HepG2 (cell line): ENCODE measurements at regions not wholly inside any gene's neighbourhood (a gene's known extent, or its start where the extent isn't known, plus 50 kb on each side); places are given as distances from the start of the nearest gene placed in this dataset.

Experiments
- ATAC-seq: fragments of 200-7000 bp; cut with Tn5 transposase; 3 replicates; pipeline ENCODE4 v1.9.1; 2020; ENCODE audit warnings: mild to moderate bottlenecking, moderate library complexity
- BruUV-seq: library from RNA; stranded (reverse); fragments of 400-500 nt; replicated peaks from 2 replicates; lab custom pipeline; 2021; lab: Mats Ljungman, UMichigan
- CTCF ChIA-PET: fragments of 300-600 bp; formaldehyde crosslinking; extraction: SDS; loops from one replicate; lab custom pipeline; 2021; ENCODE audit warnings: low total read pairs, inconsistent platforms, low intra/inter-chr PET ratio; lab: Yijun Ruan, JAX
- POLR2A ChIA-PET: fragments of 350-600 bp; sonication (Branson Sonifier 250); formaldehyde crosslinking; loops from one replicate; lab custom pipeline; 2020; ENCODE audit warnings: antibody characterized with exemption, inconsistent platforms; lab: Yijun Ruan, JAX
- DNase-seq: peaks from one replicate; pipeline ENCODE4 v3.0.0-alpha.2; 2015; ENCODE audit warnings: low spot score
- FAIRE-seq: peaks from 3 replicates; lab custom pipeline; 2011; peaks lifted over from hg19 to GRCh38; lab: Jason Lieb, UNC
- H2AFZ ChIP-seq: one replicate; pipeline ENCODE4 v1.6.1; 2011; ENCODE audit warnings: low read length, inconsistent platforms
- H3K27ac ChIP-seq: fragments of 300-600 bp; 3 replicates; pipeline ENCODE4 v1.8.0; 2011; ENCODE audit warnings: mixed run types, mild to moderate bottlenecking, mixed read lengths, low read length, inconsistent platforms; ENCODE audit not compliant: insufficient read depth; ENCODE audit errors: extremely low read length
- H3K27me3 ChIP-seq, 2 experiments: fragments of 200-600 bp in 1 of 2; 2 replicates in 1 of 2; 3 replicates in 1 of 2; pipeline versions ENCODE4 v1.6.0 to v1.8.0; 2011; ENCODE audit warnings: low read length in 2 of 2, mild to moderate bottlenecking in 2 of 2, moderate library complexity in 2 of 2, inconsistent platforms in 1 of 2; ENCODE audit not compliant: insufficient read depth in 2 of 2, control insufficient read depth in 1 of 2
- H3K36me3 ChIP-seq, 2 experiments: fragments of 200-600 bp in 1 of 2; replicated peaks in 1 of 2; 2 replicates in 1 of 2; 3 replicates in 1 of 2; pipeline versions ENCODE4 v1.5.1 to v1.8.0; 2011; ENCODE audit warnings: low read length in 2 of 2, inconsistent platforms in 1 of 2; ENCODE audit not compliant: insufficient read depth in 2 of 2, control insufficient read depth in 1 of 2
- H3K4me1 ChIP-seq: 2 replicates; pipeline ENCODE4 v1.5.1; 2012; ENCODE audit warnings: low read length, inconsistent platforms; ENCODE audit not compliant: insufficient read depth
- H3K4me2 ChIP-seq: 2 replicates; pipeline ENCODE4 v1.6.0; 2011; ENCODE audit warnings: low read depth, low read length, inconsistent platforms
- H3K4me3 ChIP-seq, 3 experiments: fragments of 200-600 bp in 1 of 3; sonication (generic), shearing (Covaris generic) in 1 of 3; replicated peaks in 1 of 3; 2 replicates each; pipeline ENCODE4 v1.5.1; 2011 to 2016; ENCODE audit warnings: low read length in 3 of 3, inconsistent platforms in 2 of 3, low read depth in 2 of 3, mild to moderate bottlenecking in 2 of 3, control low read depth in 1 of 3, mixed read lengths in 1 of 3; ENCODE audit not compliant: insufficient read depth in 1 of 3
- H3K79me2 ChIP-seq: one replicate; pipeline ENCODE4 v1.6.1; 2011; ENCODE audit warnings: low read length, inconsistent platforms; ENCODE audit not compliant: insufficient read depth
- H3K9ac ChIP-seq: 2 replicates; pipeline ENCODE4 v1.6.0; 2011; ENCODE audit warnings: mild to moderate bottlenecking, low read depth, low read length, inconsistent platforms; ENCODE audit not compliant: insufficient read depth
- H3K9me3 ChIP-seq: 2 replicates; pipeline ENCODE4 v1.5.1; 2012; ENCODE audit warnings: mild to moderate bottlenecking, low read length
- H4K20me1 ChIP-seq: 2 replicates; pipeline ENCODE4 v1.6.0; 2011; ENCODE audit warnings: inconsistent platforms, mild to moderate bottlenecking, low read length, moderate library complexity; ENCODE audit not compliant: insufficient read depth
- BCL6 ChIP-seq: IDR thresholded peaks from 2 replicates; pipeline ENCODE4 v1.6.1; 2016; ENCODE audit warnings: missing genetic modification reagents, missing compliant biosample characterization
- FUBP1 ChIP-seq: sonication (generic); formaldehyde crosslinking; IDR thresholded peaks from 2 replicates; pipeline ENCODE4 v1.5.1; 2020; ENCODE audit warnings: missing genetic modification reagents, mild to moderate bottlenecking, borderline replicate concordance
- IRF9 ChIP-seq: sonication (generic); formaldehyde crosslinking; IDR thresholded peaks from 2 replicates; pipeline ENCODE4 v1.8.0; 2022; ENCODE audit warnings: missing genetic modification reagents, mild to moderate bottlenecking, borderline replicate concordance
- MIXL1 ChIP-seq: IDR thresholded peaks from 2 replicates; pipeline ENCODE4 v1.6.1; 2016
- NCOA5 ChIP-seq: sonication (generic); formaldehyde crosslinking; IDR thresholded peaks from 2 replicates; pipeline ENCODE4 v1.4.0; 2020; ENCODE audit warnings: missing genetic modification reagents
- NR2F2 ChIP-seq: IDR thresholded peaks from 2 replicates; pipeline ENCODE4 v1.6.1; 2012; ENCODE audit warnings: low read depth, inconsistent platforms, borderline replicate concordance
- ZBTB34 ChIP-seq: sonication (generic); formaldehyde crosslinking; IDR thresholded peaks from 2 replicates; pipeline ENCODE4 v1.8.0; 2022; ENCODE audit warnings: mild to moderate bottlenecking, missing genetic modification reagents
- ZBTB43 ChIP-seq: sonication (generic); formaldehyde crosslinking; conservative IDR thresholded peaks from 2 replicates; pipeline ENCODE4 v1.4.0; 2020; ENCODE audit warnings: missing genetic modification reagents
- ZNF367 ChIP-seq: sonication (generic); formaldehyde crosslinking; IDR thresholded peaks from 2 replicates; pipeline ENCODE4 v1.4.0; 2020; ENCODE audit warnings: missing genetic modification reagents, borderline replicate concordance
- ZNF598 ChIP-seq: sonication (generic); formaldehyde crosslinking; IDR thresholded peaks from 2 replicates; pipeline ENCODE4 v1.5.1; 2020; ENCODE audit warnings: mild to moderate bottlenecking, missing genetic modification reagents, borderline replicate concordance
- ZNF605 ChIP-seq: sonication (generic); formaldehyde crosslinking; IDR thresholded peaks from 2 replicates; pipeline ENCODE4 v1.8.0; 2022; ENCODE audit warnings: mild to moderate bottlenecking, missing genetic modification reagents
- ZNF616 ChIP-seq: sonication (generic); formaldehyde crosslinking; IDR thresholded peaks from 2 replicates; pipeline ENCODE4 v1.5.0; 2020; ENCODE audit warnings: low read depth, mild to moderate bottlenecking, missing genetic modification reagents
- WGBS: methylation state at CpG from one replicate; pipeline ENCODE4 v1.1.6; 2017; ENCODE audit warnings: low lambda C conversion rate; 5-methylcytosine and 5-hydroxymethylcytosine counted together
- in situ Hi-C: cut with HindIII; loops from 2 replicates; pipeline ENCODE4 v1.10.0; 2017; ENCODE audit warnings: low pct_unique_long_range_greater_than_20kb; ENCODE audit not compliant: extremely low pct_ligation_motif_present
- intact Hi-C: fragments of 100-400 bp; cut with micrococcal nuclease; formaldehyde crosslinking; loops from one replicate; pipeline ENCODE4 v1.10.0; 2022; ENCODE audit not compliant: unreplicated experiment
- TF ChIP-seq, protein P1 (sequence below): sonication (generic); formaldehyde crosslinking; IDR thresholded peaks from 2 replicates; pipeline ENCODE4 v1.5.1; 2020; ENCODE audit warnings: mild to moderate bottlenecking, missing genetic modification reagents, borderline replicate concordance

GRCh38 chr4:173805884-173806283 lies 275.9 kb upstream of the HAND2 start:
- Histone ChIP-seq H3K4me1 (no peaks in the 10 kb centered on the region), H3K79me2 (no peaks in the 10 kb centered on the region), H2AFZ (no peak overlapping the region), H3K36me3 (no peaks in the 10 kb centered on the region), H3K27me3 (no peaks in the 10 kb centered on the region), H3K9ac (no peak overlapping the region), H3K4me3 (no peak overlapping the region), H3K4me2 (no peak overlapping the region), H3K27ac (no peak overlapping the region), H3K9me3 (no peaks in the 10 kb centered on the region), H4K20me1 (no peaks in the 10 kb centered on the region)
- ChIA-PET CTCF (no interaction called here), POLR2A (no interaction called here)
- FAIRE-seq = no peak
- intact Hi-C loops = no loop called here
- TF ChIP-seq ZBTB34 (no peak), MIXL1 (CRISPR knock-in tag) (no peak), ZNF616 (CRISPR knock-in tag) (no peak), NCOA5 (CRISPR knock-in tag) (no peak), FUBP1 (CRISPR knock-in tag) (no peak)
- no peak for DNase-seq
- no peak for ATAC-seq
- BruUV-seq = no TSS peak
- in situ Hi-C loops = no loop called here
- 16% methylated on average over 1 of the region's 1 CpG for WGBS

DNA sequence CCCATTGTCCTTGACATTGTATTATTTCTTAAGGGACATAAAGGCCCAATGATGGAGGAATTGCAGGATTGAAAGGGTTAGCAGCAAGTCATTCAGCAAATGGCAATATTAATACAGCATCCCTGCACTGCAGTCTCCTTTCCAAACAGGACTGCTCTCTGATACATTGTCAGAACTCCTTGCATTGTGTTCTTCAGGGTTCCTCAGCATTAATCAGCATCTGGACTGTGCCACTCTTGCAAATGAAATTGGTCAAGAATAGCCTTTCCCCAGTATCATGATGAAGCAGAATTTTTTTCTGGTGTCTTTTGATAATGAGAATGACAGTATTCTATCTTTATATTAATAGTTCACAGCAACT lies 272.6 kb upstream of the HAND2 start:
- ChIA-PET POLR2A (no interaction called here), CTCF (no interaction called here)
- DNase-seq = no peak
- Histone ChIP-seq H3K79me2 (no peaks in the 10 kb centered on the region), H2AFZ (no peak overlapping the region), H3K4me2 (no peak overlapping the region), H3K4me3 (no peak overlapping the region), H3K27ac (no peak overlapping the region), H4K20me1 (no peaks in the 10 kb centered on the region), H3K9ac (no peak overlapping the region), H3K9me3 (no peaks in the 10 kb centered on the region), H3K4me1 (no peaks in the 10 kb centered on the region), H3K36me3 (no peaks in the 10 kb centered on the region), H3K27me3 (no peaks in the 10 kb centered on the region)
- no TSS peak for BruUV-seq
- FAIRE-seq = no peak
- ATAC-seq = no peak
- in situ Hi-C loops (no loop called here), intact Hi-C loops (no loop called here)
- TF ChIP-seq BCL6 = no peak
- TF ChIP-seq ZNF598 (CRISPR knock-in tag) = no peak
- TF ChIP-seq NR2F2 = no peak
- no peak for TF ChIP-seq IRF9 (CRISPR knock-in tag)
- no peak for TF ChIP-seq ZNF605 (CRISPR knock-in tag)
- no peak for TF ChIP-seq ZNF367
- TF ChIP-seq, protein P1, sequence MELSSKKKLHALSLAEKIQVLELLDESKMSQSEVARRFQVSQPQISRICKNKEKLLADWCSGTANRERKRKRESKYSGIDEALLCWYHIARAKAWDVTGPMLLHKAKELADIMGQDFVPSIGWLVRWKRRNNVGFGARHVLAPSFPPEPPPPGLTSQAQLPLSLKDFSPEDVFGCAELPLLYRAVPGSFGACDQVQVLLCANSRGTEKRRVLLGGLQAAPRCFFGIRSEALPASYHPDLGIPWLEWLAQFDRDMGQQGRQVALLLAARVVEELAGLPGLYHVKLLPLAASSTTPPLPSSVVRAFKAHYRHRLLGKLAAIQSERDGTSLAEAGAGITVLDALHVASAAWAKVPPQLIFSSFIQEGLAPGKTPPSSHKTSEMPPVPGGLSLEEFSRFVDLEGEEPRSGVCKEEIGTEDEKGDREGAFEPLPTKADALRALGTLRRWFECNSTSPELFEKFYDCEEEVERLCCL = no peak
- TF ChIP-seq ZBTB43 = no peak
